ENCODE measurements at regions not wholly inside any gene's neighbourhood (a gene's known extent, or its start where the extent isn't known, plus 50 kb on each side); places are given as distances from the start of the nearest gene placed in this dataset.

GRCh38 chr5:87868792-87869191 is 399.9 kb downstream of the TMEM161B start:
- H3K9me3 ChIP-seq (ENCODE audit: low read length): no peaks in the 10 kb centered on the region
- TF ChIP-seq EP300 (conservative IDR thresholded peaks at IDR 0.05; ENCODE audit: poor library complexity, severe bottlenecking) (no peak), MXI1 (conservative IDR thresholded peaks at IDR 0.05; ENCODE audit: poor library complexity, severe bottlenecking) (no peak), SMC3 (conservative IDR thresholded peaks at IDR 0.05; ENCODE audit: poor library complexity) (no peak), TAF1 (IDR thresholded peaks at IDR 0.05; ENCODE audit: low read depth) (no peak), EZH2 (IDR thresholded peaks at IDR 0.05; ENCODE audit: borderline replicate concordance, insufficient read depth, low read length, poor library complexity, severe bottlenecking) (no peak), POLR2AphosphoS5 (IDR thresholded peaks at IDR 0.05) (no peak), RAD21 (conservative IDR thresholded peaks at IDR 0.05) (no peak)
- TF ChIP-seq, protein P1, sequence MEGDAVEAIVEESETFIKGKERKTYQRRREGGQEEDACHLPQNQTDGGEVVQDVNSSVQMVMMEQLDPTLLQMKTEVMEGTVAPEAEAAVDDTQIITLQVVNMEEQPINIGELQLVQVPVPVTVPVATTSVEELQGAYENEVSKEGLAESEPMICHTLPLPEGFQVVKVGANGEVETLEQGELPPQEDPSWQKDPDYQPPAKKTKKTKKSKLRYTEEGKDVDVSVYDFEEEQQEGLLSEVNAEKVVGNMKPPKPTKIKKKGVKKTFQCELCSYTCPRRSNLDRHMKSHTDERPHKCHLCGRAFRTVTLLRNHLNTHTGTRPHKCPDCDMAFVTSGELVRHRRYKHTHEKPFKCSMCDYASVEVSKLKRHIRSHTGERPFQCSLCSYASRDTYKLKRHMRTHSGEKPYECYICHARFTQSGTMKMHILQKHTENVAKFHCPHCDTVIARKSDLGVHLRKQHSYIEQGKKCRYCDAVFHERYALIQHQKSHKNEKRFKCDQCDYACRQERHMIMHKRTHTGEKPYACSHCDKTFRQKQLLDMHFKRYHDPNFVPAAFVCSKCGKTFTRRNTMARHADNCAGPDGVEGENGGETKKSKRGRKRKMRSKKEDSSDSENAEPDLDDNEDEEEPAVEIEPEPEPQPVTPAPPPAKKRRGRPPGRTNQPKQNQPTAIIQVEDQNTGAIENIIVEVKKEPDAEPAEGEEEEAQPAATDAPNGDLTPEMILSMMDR (IDR thresholded peaks at IDR 0.05; ENCODE audit: poor library complexity, severe bottlenecking): no peak
- TF ChIP-seq, protein P2, sequence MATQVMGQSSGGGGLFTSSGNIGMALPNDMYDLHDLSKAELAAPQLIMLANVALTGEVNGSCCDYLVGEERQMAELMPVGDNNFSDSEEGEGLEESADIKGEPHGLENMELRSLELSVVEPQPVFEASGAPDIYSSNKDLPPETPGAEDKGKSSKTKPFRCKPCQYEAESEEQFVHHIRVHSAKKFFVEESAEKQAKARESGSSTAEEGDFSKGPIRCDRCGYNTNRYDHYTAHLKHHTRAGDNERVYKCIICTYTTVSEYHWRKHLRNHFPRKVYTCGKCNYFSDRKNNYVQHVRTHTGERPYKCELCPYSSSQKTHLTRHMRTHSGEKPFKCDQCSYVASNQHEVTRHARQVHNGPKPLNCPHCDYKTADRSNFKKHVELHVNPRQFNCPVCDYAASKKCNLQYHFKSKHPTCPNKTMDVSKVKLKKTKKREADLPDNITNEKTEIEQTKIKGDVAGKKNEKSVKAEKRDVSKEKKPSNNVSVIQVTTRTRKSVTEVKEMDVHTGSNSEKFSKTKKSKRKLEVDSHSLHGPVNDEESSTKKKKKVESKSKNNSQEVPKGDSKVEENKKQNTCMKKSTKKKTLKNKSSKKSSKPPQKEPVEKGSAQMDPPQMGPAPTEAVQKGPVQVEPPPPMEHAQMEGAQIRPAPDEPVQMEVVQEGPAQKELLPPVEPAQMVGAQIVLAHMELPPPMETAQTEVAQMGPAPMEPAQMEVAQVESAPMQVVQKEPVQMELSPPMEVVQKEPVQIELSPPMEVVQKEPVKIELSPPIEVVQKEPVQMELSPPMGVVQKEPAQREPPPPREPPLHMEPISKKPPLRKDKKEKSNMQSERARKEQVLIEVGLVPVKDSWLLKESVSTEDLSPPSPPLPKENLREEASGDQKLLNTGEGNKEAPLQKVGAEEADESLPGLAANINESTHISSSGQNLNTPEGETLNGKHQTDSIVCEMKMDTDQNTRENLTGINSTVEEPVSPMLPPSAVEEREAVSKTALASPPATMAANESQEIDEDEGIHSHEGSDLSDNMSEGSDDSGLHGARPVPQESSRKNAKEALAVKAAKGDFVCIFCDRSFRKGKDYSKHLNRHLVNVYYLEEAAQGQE (IDR thresholded peaks at IDR 0.05; ENCODE audit: borderline replicate concordance): no peak
- no peaks in the 10 kb centered on the region for H3K79me2 ChIP-seq (replicated peaks; ENCODE audit: insufficient read depth, low read length)
- H3K4me3 ChIP-seq (ENCODE audit: low read length): no peak overlapping the region
- no peaks in the 10 kb centered on the region for H3K27me3 ChIP-seq (ENCODE audit: insufficient read depth, low read depth, low read length)
- H3F3A ChIP-seq (ENCODE audit: insufficient read depth, low read length, poor library complexity, severe bottlenecking): peaks cover 8% of the 10 kb centered on the region
- no peaks in the 10 kb centered on the region for H3K36me3 ChIP-seq (ENCODE audit: insufficient read depth, low read length)
- no peaks in the 10 kb centered on the region for H3K9me2 ChIP-seq (ENCODE audit: insufficient read depth, low read length)
- H2AFZ ChIP-seq (ENCODE audit: low read depth, low read length): no peak overlapping the region
- H3K4me2 ChIP-seq (ENCODE audit: low read length): no peak overlapping the region
- H3K27ac ChIP-seq (ENCODE audit: low read length): no peak overlapping the region
- H3K9ac ChIP-seq (ENCODE audit: low read length): no peak overlapping the region
- H4K20me1 ChIP-seq (ENCODE audit: insufficient read depth): no peaks in the 10 kb centered on the region

DNA sequence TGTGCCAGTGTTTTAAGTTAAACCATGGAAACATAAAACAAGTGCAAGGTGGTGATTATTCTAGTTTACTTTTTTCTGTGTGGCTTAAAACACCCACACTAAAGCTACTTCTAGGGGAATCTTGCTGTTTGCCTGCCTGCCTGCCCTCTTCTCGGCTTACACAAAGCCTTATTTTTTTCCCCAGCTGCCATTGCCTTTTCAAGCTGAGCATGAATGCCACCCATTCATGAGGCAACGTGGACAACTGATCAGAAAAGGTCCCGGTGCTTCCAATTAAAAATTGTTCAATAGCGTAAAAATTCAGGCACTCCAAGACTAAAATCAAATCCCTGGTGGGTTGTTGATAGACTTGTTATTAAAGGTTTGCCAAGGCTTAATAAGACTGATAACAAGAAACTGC is 401.4 kb downstream of the TMEM161B start:
- H3K9ac ChIP-seq (ENCODE audit: low read length): no peak overlapping the region
- no peaks in the 10 kb centered on the region for H3K9me3 ChIP-seq (ENCODE audit: low read length)
- H3K4me2 ChIP-seq (ENCODE audit: low read length): peak overlapping the region; percentile 49
- no peak for TF ChIP-seq POLR2AphosphoS5 (IDR thresholded peaks at IDR 0.05)
- TF ChIP-seq EZH2 (IDR thresholded peaks at IDR 0.05; ENCODE audit: borderline replicate concordance, insufficient read depth, low read length, poor library complexity, severe bottlenecking): no peak
- TF ChIP-seq EP300 (conservative IDR thresholded peaks at IDR 0.05; ENCODE audit: poor library complexity, severe bottlenecking): no peak
- no peak for TF ChIP-seq SMC3 (conservative IDR thresholded peaks at IDR 0.05; ENCODE audit: poor library complexity)
- TF ChIP-seq, protein P1 (IDR thresholded peaks at IDR 0.05; ENCODE audit: poor library complexity, severe bottlenecking): no peak
- no peak for TF ChIP-seq TAF1 (IDR thresholded peaks at IDR 0.05; ENCODE audit: low read depth)
- TF ChIP-seq MXI1 (conservative IDR thresholded peaks at IDR 0.05; ENCODE audit: poor library complexity, severe bottlenecking): no peak
- TF ChIP-seq, protein P2 (IDR thresholded peaks at IDR 0.05; ENCODE audit: borderline replicate concordance): no peak
- no peak for TF ChIP-seq RAD21 (conservative IDR thresholded peaks at IDR 0.05)
- H3K79me2 ChIP-seq (replicated peaks; ENCODE audit: insufficient read depth, low read length): no peaks in the 10 kb centered on the region
- H3K27ac ChIP-seq (ENCODE audit: low read length): peak overlapping the region; percentile 2
- H3K36me3 ChIP-seq (ENCODE audit: insufficient read depth, low read length): no peaks in the 10 kb centered on the region
- H2AFZ ChIP-seq (ENCODE audit: low read depth, low read length): no peak overlapping the region
- H3K27me3 ChIP-seq (ENCODE audit: insufficient read depth, low read depth, low read length): no peaks in the 10 kb centered on the region
- H3F3A ChIP-seq (ENCODE audit: insufficient read depth, low read length, poor library complexity, severe bottlenecking): no peaks in the 10 kb centered on the region
- no peaks in the 10 kb centered on the region for H4K20me1 ChIP-seq (ENCODE audit: insufficient read depth)
- no peak overlapping the region for H3K4me3 ChIP-seq (ENCODE audit: low read length)
- no peaks in the 10 kb centered on the region for H3K9me2 ChIP-seq (ENCODE audit: insufficient read depth, low read length)

Measured in neural cell (in vitro differentiated cells).